NB4 (cell line): ENCODE measurements at regions not wholly inside any gene's neighbourhood (a gene's known extent, or its start where the extent isn't known, plus 50 kb on each side); places are given as distances from the start of the nearest gene placed in this dataset.

Experiments used
- CTCF ChIP-seq: IDR thresholded peaks from one replicate; pipeline ENCODE4 v1.5.1; 2012; ENCODE audit warnings: low read depth, low read length
- MAX ChIP-seq: IDR thresholded peaks from 2 replicates; pipeline ENCODE4 v1.6.1; 2011; ENCODE audit warnings: low read depth, low read length

GRCh38 chr19:29879655-29879974, 62.4 kb upstream of the URI1 start:
- TF ChIP-seq CTCF (no peak), MAX (no peak)
